Activated CD4-positive, alpha-beta T cell treated with anti-CD3 and anti-CD28 coated beads for 36 hours (primary cell): ENCODE measurements at regions not wholly inside any gene's neighbourhood (a gene's known extent, or its start where the extent isn't known, plus 50 kb on each side); places are given as distances from the start of the nearest gene placed in this dataset.

Experiments
- ATAC-seq: fragments of 200-7000 bp; cut with Tn5 transposase; one replicate; pipeline ENCODE4 v1.10.0; 2021; ENCODE audit warnings: mild to moderate bottlenecking, moderate library complexity
- CTCF ChIA-PET: fragments of 350-600 bp; sonication (Branson Sonifier 250); formaldehyde crosslinking; loops from one replicate; lab custom pipeline; 2021; ENCODE audit warnings: antibody characterized with exemption; lab: Charles Lee
- POLR2A ChIA-PET: fragments of 350-600 bp; sonication (Branson Sonifier 250); formaldehyde crosslinking; loops from one replicate; lab custom pipeline; 2021; ENCODE audit warnings: antibody characterized with exemption, inconsistent platforms; lab: Charles Lee
- DNase-seq: peaks from one replicate; pipeline ENCODE4 v3.0.0-alpha.2; 2020
- H3K27ac Mint-ChIP-seq: one replicate; pipeline ENCODE4 v1.8.0; 2021; ENCODE audit warnings: mixed read lengths
- H3K27me3 Mint-ChIP-seq: one replicate; pipeline ENCODE4 v1.8.0; 2021; ENCODE audit warnings: mixed read lengths
- H3K36me3 Mint-ChIP-seq: one replicate; pipeline ENCODE4 v1.8.0; 2021; ENCODE audit warnings: low read depth, mixed read lengths
- H3K4me1 Mint-ChIP-seq: one replicate; pipeline ENCODE4 v1.8.0; 2021; ENCODE audit warnings: mixed read lengths
- H3K4me3 Mint-ChIP-seq: one replicate; pipeline ENCODE4 v1.8.0; 2021; ENCODE audit warnings: mild to moderate bottlenecking, moderate library complexity, mixed read lengths
- H3K9me3 Mint-ChIP-seq: one replicate; pipeline ENCODE4 v1.8.0; 2021; ENCODE audit warnings: low read depth, mixed read lengths
- intact Hi-C, 2 experiments: fragments of 100-400 bp; cut with DNase I in 1 of 2; cut with micrococcal nuclease in 1 of 2; formaldehyde crosslinking; loops; one replicate each; pipeline versions ENCODE4 v1.14.2 to v1.15.1; 2022 to 2024; cut with DNase I, micrococcal nuclease

GRCh38 chr7:46387646-46388045, 466.6 kb upstream of the IGFBP3 start:
- ChIA-PET CTCF (no interaction called here), POLR2A (no interaction called here)
- Mint-ChIP-seq H3K4me3 (no peak overlapping the region), H3K4me1 (no peaks in the 10 kb centered on the region), H3K36me3 (no peaks in the 10 kb centered on the region), H3K9me3 (peaks cover 8% of the 10 kb centered on the region), H3K27ac (no peak overlapping the region), H3K27me3 (no peaks in the 10 kb centered on the region)
- DNase-seq (no peak), ATAC-seq (no peak)
- intact Hi-C loops: no loop called here

GRCh38 chr7:46386428-46387399, 465.6 kb upstream of the IGFBP3 start:
- intact Hi-C loops: no loop called here
- no peak for ATAC-seq
- no peaks in the 10 kb centered on the region for H3K36me3 Mint-ChIP-seq
- peaks cover 8% of the 10 kb centered on the region for H3K9me3 Mint-ChIP-seq
- no peak overlapping the region for H3K27ac Mint-ChIP-seq
- no peaks in the 10 kb centered on the region for H3K4me1 Mint-ChIP-seq
- ChIA-PET POLR2A (no interaction called here), CTCF (no interaction called here)
- no peak for DNase-seq
- H3K27me3 Mint-ChIP-seq: no peaks in the 10 kb centered on the region
- H3K4me3 Mint-ChIP-seq: no peak overlapping the region

- intact Hi-C loops: no loop called here
- Mint-ChIP-seq H3K27me3 (no peaks in the 10 kb centered on the region), H3K9me3 (peaks cover 8% of the 10 kb centered on the region), H3K36me3 (no peaks in the 10 kb centered on the region), H3K4me1 (no peaks in the 10 kb centered on the region), H3K27ac (no peak overlapping the region), H3K4me3 (no peak overlapping the region)
- DNase-seq (no peak), ATAC-seq (no peak)
- ChIA-PET POLR2A (no interaction called here), CTCF (no interaction called here)
Measured at GRCh38 chr7:46385662-46386309, 464.7 kb upstream of the IGFBP3 start.

GRCh38 chr7:46383605-46384004, 462.5 kb upstream of the IGFBP3 start:
- H3K4me3 Mint-ChIP-seq: no peak overlapping the region
- H3K36me3 Mint-ChIP-seq: no peaks in the 10 kb centered on the region
- H3K9me3 Mint-ChIP-seq: peaks cover 3% of the 10 kb centered on the region
- no peak for ATAC-seq
- H3K27me3 Mint-ChIP-seq: no peaks in the 10 kb centered on the region
- no peaks in the 10 kb centered on the region for H3K4me1 Mint-ChIP-seq
- no peak for DNase-seq
- ChIA-PET POLR2A (no interaction called here), CTCF (no interaction called here)
- intact Hi-C loops: no loop called here
- H3K27ac Mint-ChIP-seq: no peak overlapping the region

GRCh38 chr7:46369933-46370654, 449.0 kb upstream of the IGFBP3 start:
- ATAC-seq: no peak
- ChIA-PET POLR2A (no interaction called here), CTCF (interaction anchor here (1.0 kb wide), 1 partner anchor 447 kb away, joined by 3 read pairs; no protein-coding TSS in a partner anchor)
- H3K9me3 Mint-ChIP-seq: no peaks in the 10 kb centered on the region
- no peaks in the 10 kb centered on the region for H3K4me1 Mint-ChIP-seq
- no peaks in the 10 kb centered on the region for H3K27me3 Mint-ChIP-seq
- H3K27ac Mint-ChIP-seq: no peak overlapping the region
- H3K36me3 Mint-ChIP-seq: no peaks in the 10 kb centered on the region
- H3K4me3 Mint-ChIP-seq: no peak overlapping the region
- intact Hi-C loops: no loop called here
- no peak for DNase-seq

GRCh38 chr7:46368871-46369270, 447.8 kb upstream of the IGFBP3 start:
- Mint-ChIP-seq H3K27ac (no peak overlapping the region), H3K9me3 (no peaks in the 10 kb centered on the region), H3K4me1 (no peaks in the 10 kb centered on the region), H3K27me3 (no peaks in the 10 kb centered on the region), H3K36me3 (no peaks in the 10 kb centered on the region), H3K4me3 (no peak overlapping the region)
- POLR2A ChIA-PET: no interaction called here
- ATAC-seq (no peak), DNase-seq (no peak)
- CTCF ChIA-PET: interaction anchor here (1.0 kb wide), 1 partner anchor 446 kb away, joined by 3 read pairs; no protein-coding TSS in a partner anchor
- intact Hi-C loops: no loop called here

GRCh38 chr7:46366526-46366925, 445.5 kb upstream of the IGFBP3 start:
- Mint-ChIP-seq H3K27me3 (no peaks in the 10 kb centered on the region), H3K36me3 (no peaks in the 10 kb centered on the region), H3K27ac (no peak overlapping the region), H3K4me3 (no peak overlapping the region), H3K9me3 (no peaks in the 10 kb centered on the region), H3K4me1 (no peaks in the 10 kb centered on the region)
- ChIA-PET POLR2A (no interaction called here), CTCF (interaction anchor here (0.6 to 1.3 kb wide), 2 partner anchors 448 to 1693 kb away, joined by 3 to 4 read pairs; no protein-coding TSS in a partner anchor)
- ATAC-seq (no peak), DNase-seq (no peak)
- intact Hi-C loops: no loop called here

GRCh38 chr7:46363688-46364087, 442.6 kb upstream of the IGFBP3 start:
- H3K27me3 Mint-ChIP-seq: no peaks in the 10 kb centered on the region
- no peak overlapping the region for H3K4me3 Mint-ChIP-seq
- intact Hi-C loops: no loop called here
- no peaks in the 10 kb centered on the region for H3K4me1 Mint-ChIP-seq
- H3K36me3 Mint-ChIP-seq: no peaks in the 10 kb centered on the region
- DNase-seq (no peak), ATAC-seq (no peak)
- no peak overlapping the region for H3K27ac Mint-ChIP-seq
- peaks cover 2% of the 10 kb centered on the region for H3K9me3 Mint-ChIP-seq
- POLR2A ChIA-PET: no interaction called here
- CTCF ChIA-PET: no interaction called here

GRCh38 chr7:46360811-46361210, 439.7 kb upstream of the IGFBP3 start:
- DNase-seq (no peak), ATAC-seq (no peak)
- ChIA-PET CTCF (no interaction called here), POLR2A (no interaction called here)
- H3K4me3 Mint-ChIP-seq: no peak overlapping the region
- H3K4me1 Mint-ChIP-seq: no peaks in the 10 kb centered on the region
- intact Hi-C loops: no loop called here
- no peaks in the 10 kb centered on the region for H3K36me3 Mint-ChIP-seq
- H3K27ac Mint-ChIP-seq: no peak overlapping the region
- H3K9me3 Mint-ChIP-seq: peaks cover 2% of the 10 kb centered on the region
- no peaks in the 10 kb centered on the region for H3K27me3 Mint-ChIP-seq

- Mint-ChIP-seq H3K9me3 (peaks cover 2% of the 10 kb centered on the region), H3K27ac (no peak overlapping the region), H3K4me1 (no peaks in the 10 kb centered on the region), H3K4me3 (no peak overlapping the region), H3K27me3 (no peaks in the 10 kb centered on the region), H3K36me3 (no peaks in the 10 kb centered on the region)
- no peak for DNase-seq
- ChIA-PET POLR2A (no interaction called here), CTCF (no interaction called here)
- intact Hi-C loops: no loop called here
- no peak for ATAC-seq
Measured at GRCh38 chr7:46360296-46360695, 439.2 kb upstream of the IGFBP3 start.

- Mint-ChIP-seq H3K36me3 (no peaks in the 10 kb centered on the region), H3K4me3 (no peak overlapping the region), H3K27me3 (no peaks in the 10 kb centered on the region), H3K9me3 (peaks cover 2% of the 10 kb centered on the region), H3K4me1 (no peaks in the 10 kb centered on the region), H3K27ac (no peak overlapping the region)
- ATAC-seq (no peak), DNase-seq (no peak)
- CTCF ChIA-PET: no interaction called here
- POLR2A ChIA-PET: no interaction called here
- intact Hi-C loops: no loop called here
Measured at GRCh38 chr7:46357851-46358250, 436.8 kb upstream of the IGFBP3 start.
